Naive B cell (primary cell): ENCODE measurements at regions not wholly inside any gene's neighbourhood (a gene's known extent, or its start where the extent isn't known, plus 50 kb on each side); places are given as distances from the start of the nearest gene placed in this dataset.

Experiments used
- ATAC-seq, 2 donors: fragments of 150-1000 bp; cut with Tn5 transposase; 2 replicates each; pipeline ENCODE4 v1.10.0; 2021; ENCODE audit warnings: low read depth in 2 of 2, mild to moderate bottlenecking in 2 of 2, moderate library complexity in 2 of 2
- DNase-seq: peaks from one replicate; pipeline ENCODE4 v3.0.0; 2022
- H3K27ac Mint-ChIP-seq, 6 donors: one replicate each; pipeline ENCODE4 v1.8.0; 2020 to 2022; ENCODE audit warnings: mild to moderate bottlenecking in 6 of 6, mixed read lengths in 6 of 6, moderate library complexity in 5 of 6, inconsistent platforms in 2 of 6
- H3K27me3 Mint-ChIP-seq, 3 donors: one replicate each; pipeline ENCODE4 v1.8.0; 2021 to 2022; ENCODE audit warnings: mixed read lengths in 3 of 3, mild to moderate bottlenecking in 1 of 3
- H3K36me3 Mint-ChIP-seq, 2 donors: one replicate each; pipeline ENCODE4 v1.8.0; 2020 to 2022; ENCODE audit warnings: mixed read lengths in 2 of 2, inconsistent platforms in 1 of 2, mild to moderate bottlenecking in 1 of 2
- H3K4me1 Mint-ChIP-seq, 3 donors: one replicate each; pipeline ENCODE4 v1.8.0; 2020 to 2022; ENCODE audit warnings: mixed read lengths in 3 of 3, inconsistent platforms in 1 of 3, mild to moderate bottlenecking in 1 of 3, moderate library complexity in 1 of 3
- H3K4me3 Mint-ChIP-seq, 8 donors: one replicate each; pipeline ENCODE4 v1.8.0; 2020 to 2022; ENCODE audit warnings: mild to moderate bottlenecking in 8 of 8, mixed read lengths in 8 of 8, moderate library complexity in 8 of 8, inconsistent platforms in 2 of 8
- H3K9me3 Mint-ChIP-seq, 7 donors: one replicate each; pipeline ENCODE4 v1.8.0; 2020 to 2022; ENCODE audit warnings: mixed read lengths in 7 of 7, mild to moderate bottlenecking in 5 of 7, inconsistent platforms in 2 of 7, moderate library complexity in 1 of 7

DNA sequence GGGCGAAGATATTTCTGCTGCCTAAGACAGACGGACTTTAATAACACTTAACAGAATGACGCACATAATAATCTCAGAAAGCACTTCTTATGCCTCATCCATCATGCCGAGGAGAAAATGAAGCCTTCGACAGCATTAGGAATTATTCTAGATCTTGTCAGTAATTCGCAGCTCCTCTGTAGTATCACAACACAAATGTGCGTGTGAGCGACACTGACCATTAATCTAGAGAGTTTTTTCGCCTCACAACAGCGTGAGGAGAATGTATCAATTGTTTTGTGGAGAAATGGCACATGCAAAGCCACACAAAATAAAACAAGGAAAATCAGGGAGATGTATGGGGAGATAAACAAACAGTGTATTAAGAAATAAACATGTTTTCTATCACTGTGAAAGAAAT is 410.2 kb upstream of the PSMD7 start:
- H3K27me3 Mint-ChIP-seq = peaks cover 43 to 48% (median 44%) of the 10 kb centered on the region in 3 donors
- peaks cover 0 to 1% (median 0%) of the 10 kb centered on the region in 7 donors for H3K9me3 Mint-ChIP-seq
- H3K27ac Mint-ChIP-seq = no peak overlapping the region
- no peak for DNase-seq
- H3K4me3 Mint-ChIP-seq = no peak overlapping the region
- no peaks in the 10 kb centered on the region for H3K36me3 Mint-ChIP-seq
- no peak for ATAC-seq
- H3K4me1 Mint-ChIP-seq = peaks cover 9% of the 10 kb centered on the region in 3 donors

GRCh38 chr16:73885319-73885718 is 411.3 kb upstream of the PSMD7 start:
- Mint-ChIP-seq H3K4me3 (no peak overlapping the region), H3K9me3 (peaks cover 0 to 1% (median 0%) of the 10 kb centered on the region in 7 donors), H3K27ac (no peak overlapping the region), H3K36me3 (no peaks in the 10 kb centered on the region), H3K4me1 (no peaks in the 10 kb centered on the region), H3K27me3 (peaks cover 33 to 37% (median 33%) of the 10 kb centered on the region in 3 donors)
- DNase-seq (no peak), ATAC-seq (no peak)

DNA sequence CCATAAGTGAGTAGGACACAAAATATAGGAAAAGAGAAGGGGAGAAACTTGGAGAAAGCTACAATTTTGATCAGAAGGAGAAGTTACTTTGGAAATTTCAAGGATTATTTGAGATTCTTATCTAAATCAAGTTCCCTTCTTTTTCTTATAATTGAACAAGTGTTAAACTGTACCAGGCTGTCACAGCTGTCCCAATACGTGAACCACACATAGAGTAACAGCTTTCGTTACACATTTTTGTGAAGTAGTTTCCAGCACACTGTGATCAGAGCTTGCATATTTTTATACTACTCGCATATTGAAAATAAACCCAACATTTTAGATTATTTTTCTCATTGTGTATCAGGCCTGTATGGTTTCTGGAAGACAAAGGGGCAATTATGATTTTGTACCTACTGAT is 412.8 kb upstream of the PSMD7 start:
- Mint-ChIP-seq H3K27ac (no peak overlapping the region), H3K36me3 (no peaks in the 10 kb centered on the region), H3K4me1 (no peaks in the 10 kb centered on the region), H3K27me3 (peaks cover 26 to 31% (median 26%) of the 10 kb centered on the region in 3 donors), H3K9me3 (no peaks in the 10 kb centered on the region), H3K4me3 (no peak overlapping the region)
- ATAC-seq (no peak), DNase-seq (no peak)

DNA sequence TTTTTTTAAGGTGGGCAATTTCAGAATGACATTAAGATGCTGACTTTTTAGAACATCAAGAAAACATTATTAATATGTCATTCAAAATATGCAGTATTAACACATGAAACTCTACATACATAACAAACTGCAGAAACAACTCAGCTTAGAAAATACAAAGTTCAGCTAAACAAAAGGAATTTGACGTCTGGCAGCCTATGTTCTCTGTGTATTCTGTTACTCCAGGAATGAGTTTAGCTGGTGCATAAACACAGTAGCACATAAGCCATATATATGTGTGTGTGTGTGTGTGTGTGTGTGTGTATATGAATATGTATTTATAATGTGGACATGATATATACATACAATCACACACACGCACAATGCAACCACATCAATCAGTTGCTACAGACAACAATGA is 413.5 kb upstream of the PSMD7 start:
- DNase-seq (no peak), ATAC-seq (no peak)
- H3K9me3 Mint-ChIP-seq = no peaks in the 10 kb centered on the region
- no peak overlapping the region for H3K4me3 Mint-ChIP-seq
- H3K27me3 Mint-ChIP-seq = peaks cover 19 to 30% (median 19%) of the 10 kb centered on the region in 3 donors
- no peak overlapping the region for H3K27ac Mint-ChIP-seq
- no peaks in the 10 kb centered on the region for H3K36me3 Mint-ChIP-seq
- H3K4me1 Mint-ChIP-seq = no peaks in the 10 kb centered on the region

- Mint-ChIP-seq H3K36me3 (no peaks in the 10 kb centered on the region), H3K4me3 (no peak overlapping the region), H3K4me1 (no peaks in the 10 kb centered on the region), H3K27ac (no peak overlapping the region), H3K27me3 (peaks cover 14 to 26% (median 15%) of the 10 kb centered on the region in 3 donors), H3K9me3 (no peaks in the 10 kb centered on the region)
- no peak for ATAC-seq
- no peak for DNase-seq
Measured at GRCh38 chr16:73882651-73883050, 414.0 kb upstream of the PSMD7 start.

DNA sequence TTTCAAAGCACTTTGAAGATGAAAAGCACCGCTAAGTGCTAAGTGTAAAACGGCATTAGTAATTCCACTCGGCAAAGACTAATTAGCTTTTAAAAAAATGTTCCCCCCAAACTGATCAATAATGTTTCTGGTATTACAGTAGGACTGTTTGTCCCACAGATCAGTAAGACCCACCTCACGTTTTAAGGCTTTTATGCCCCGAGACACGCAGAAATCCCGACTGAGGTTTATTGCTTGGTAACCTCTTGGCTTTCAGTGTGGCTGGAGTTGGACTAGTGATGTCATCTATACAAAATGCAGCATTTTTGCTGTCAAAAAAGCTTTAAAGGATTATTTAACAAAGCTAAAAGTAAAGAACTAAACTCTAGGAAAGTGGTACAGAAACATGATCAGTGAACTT is 414.6 kb upstream of the PSMD7 start:
- H3K36me3 Mint-ChIP-seq = no peaks in the 10 kb centered on the region
- no peak overlapping the region for H3K27ac Mint-ChIP-seq
- ATAC-seq (no peak), DNase-seq (no peak)
- H3K4me1 Mint-ChIP-seq = no peaks in the 10 kb centered on the region
- H3K27me3 Mint-ChIP-seq = peaks cover 8 to 21% (median 11%) of the 10 kb centered on the region in 3 donors
- no peak overlapping the region for H3K4me3 Mint-ChIP-seq
- no peaks in the 10 kb centered on the region for H3K9me3 Mint-ChIP-seq

GRCh38 chr16:73879621-73880020 is 417.0 kb upstream of the PSMD7 start:
- no peaks in the 10 kb centered on the region for H3K36me3 Mint-ChIP-seq
- H3K4me3 Mint-ChIP-seq = no peak overlapping the region
- H3K9me3 Mint-ChIP-seq = no peaks in the 10 kb centered on the region
- DNase-seq = no peak
- no peak for ATAC-seq
- H3K27ac Mint-ChIP-seq = peak overlapping the region in 1 of 6 donors; percentile 50
- H3K27me3 Mint-ChIP-seq = peaks cover 5 to 9% (median 8%) of the 10 kb centered on the region in 3 donors
- H3K4me1 Mint-ChIP-seq = no peaks in the 10 kb centered on the region

- H3K27ac Mint-ChIP-seq = no peak overlapping the region
- H3K36me3 Mint-ChIP-seq = no peaks in the 10 kb centered on the region
- ATAC-seq (no peak), DNase-seq (no peak)
- peaks cover 5 to 9% (median 8%) of the 10 kb centered on the region in 3 donors for H3K27me3 Mint-ChIP-seq
- H3K4me3 Mint-ChIP-seq = no peak overlapping the region
- H3K4me1 Mint-ChIP-seq = no peaks in the 10 kb centered on the region
- no peaks in the 10 kb centered on the region for H3K9me3 Mint-ChIP-seq
Measured at GRCh38 chr16:73878611-73879010, 418.0 kb upstream of the PSMD7 start.

GRCh38 chr16:73877150-73877549 is 419.5 kb upstream of the PSMD7 start:
- no peak for ATAC-seq
- H3K4me3 Mint-ChIP-seq = no peak overlapping the region
- H3K36me3 Mint-ChIP-seq = no peaks in the 10 kb centered on the region
- no peak overlapping the region for H3K27ac Mint-ChIP-seq
- H3K4me1 Mint-ChIP-seq = no peaks in the 10 kb centered on the region
- H3K9me3 Mint-ChIP-seq = no peaks in the 10 kb centered on the region
- H3K27me3 Mint-ChIP-seq = peaks cover 5 to 9% (median 8%) of the 10 kb centered on the region in 3 donors
- no peak for DNase-seq

GRCh38 chr16:73875996-73876690 is 420.5 kb upstream of the PSMD7 start:
- no peak overlapping the region for H3K27ac Mint-ChIP-seq
- peaks cover 6 to 8% (median 8%) of the 10 kb centered on the region in 3 donors for H3K27me3 Mint-ChIP-seq
- no peak for DNase-seq
- H3K36me3 Mint-ChIP-seq = no peaks in the 10 kb centered on the region
- H3K4me3 Mint-ChIP-seq = no peak overlapping the region
- no peaks in the 10 kb centered on the region for H3K9me3 Mint-ChIP-seq
- ATAC-seq = no peak
- H3K4me1 Mint-ChIP-seq = no peaks in the 10 kb centered on the region

- DNase-seq = no peak
- Mint-ChIP-seq H3K4me1 (no peaks in the 10 kb centered on the region), H3K27me3 (peaks cover 4 to 16% (median 8%) of the 10 kb centered on the region in 3 donors), H3K36me3 (no peaks in the 10 kb centered on the region), H3K4me3 (no peak overlapping the region), H3K9me3 (no peaks in the 10 kb centered on the region), H3K27ac (no peak overlapping the region)
- no peak for ATAC-seq
Measured at GRCh38 chr16:73874324-73874723, 422.3 kb upstream of the PSMD7 start.

GRCh38 chr16:73873643-73874042 is 423.0 kb upstream of the PSMD7 start:
- peaks cover 4 to 16% (median 7%) of the 10 kb centered on the region in 3 donors for H3K27me3 Mint-ChIP-seq

GRCh38 chr16:73872856-73873255 is 423.8 kb upstream of the PSMD7 start:
- Mint-ChIP-seq H3K36me3 (no peaks in the 10 kb centered on the region), H3K27me3 (peaks cover 4 to 18% (median 7%) of the 10 kb centered on the region in 3 donors), H3K27ac (no peak overlapping the region), H3K4me1 (no peaks in the 10 kb centered on the region), H3K9me3 (no peaks in the 10 kb centered on the region), H3K4me3 (no peak overlapping the region)
- no peak for ATAC-seq
- no peak for DNase-seq

More at GRCh38 chr16:73873643-73874042, 423.0 kb upstream of the PSMD7 start:
- Mint-ChIP-seq H3K36me3 (no peaks in the 10 kb centered on the region), H3K4me1 (no peaks in the 10 kb centered on the region), H3K9me3 (no peaks in the 10 kb centered on the region), H3K4me3 (no peak overlapping the region), H3K27ac (no peak overlapping the region)
- DNase-seq (no peak), ATAC-seq (no peak)

DNA sequence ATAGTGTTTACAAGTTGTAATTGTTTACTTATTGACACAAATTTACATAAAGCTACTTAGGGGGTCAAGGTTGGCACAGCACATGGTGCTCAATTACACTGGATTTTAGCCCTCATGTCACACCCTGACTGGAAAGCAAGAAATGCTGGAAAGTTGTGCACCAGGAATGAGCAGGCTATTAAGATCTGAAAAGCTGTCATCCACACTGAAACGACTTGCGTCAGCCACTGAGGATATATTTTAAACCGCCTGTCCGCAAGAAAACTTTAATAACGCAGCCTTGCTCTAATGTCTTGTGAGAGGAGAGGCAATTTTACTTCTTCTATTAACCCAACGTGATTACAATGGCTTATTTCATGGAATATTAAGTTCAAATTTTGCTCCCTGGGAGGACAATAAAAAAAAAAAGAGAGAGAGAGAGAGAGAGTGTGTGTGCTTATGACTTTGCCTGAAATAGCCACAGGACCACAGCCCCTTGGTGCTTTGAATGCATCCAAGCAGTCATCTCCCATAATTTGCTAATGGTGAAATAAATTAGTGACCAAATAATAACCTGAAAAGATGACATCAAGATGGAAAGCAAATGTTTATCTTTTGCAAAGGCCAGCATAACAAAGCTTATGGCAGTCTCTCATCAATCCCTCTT is 425.4 kb upstream of the PSMD7 start:
- Mint-ChIP-seq H3K27me3 (peaks cover 4 to 16% (median 7%) of the 10 kb centered on the region in 3 donors), H3K9me3 (no peaks in the 10 kb centered on the region), H3K36me3 (no peaks in the 10 kb centered on the region), H3K4me3 (no peak overlapping the region), H3K4me1 (no peaks in the 10 kb centered on the region), H3K27ac (no peak overlapping the region)
- ATAC-seq (no peak), DNase-seq (no peak)
